ENCODE measurements at regions not wholly inside any gene's neighbourhood (a gene's known extent, or its start where the extent isn't known, plus 50 kb on each side); places are given as distances from the start of the nearest gene placed in this dataset.

GRCh38 chr3:154990543-154990942 lies 89.6 kb upstream of the MME start:
- Mint-ChIP-seq H3K27me3 (no peaks in the 10 kb centered on the region), H3K27ac (no peak overlapping the region), H3K9me3 (peaks cover 0 to 10% (median 4%) of the 10 kb centered on the region in 8 donors), H3K36me3 (no peaks in the 10 kb centered on the region), H3K4me3 (no peak overlapping the region), H3K4me1 (no peaks in the 10 kb centered on the region)
- no peak overlapping the region for H3K4me3 ChIP-seq (ENCODE audit: low read length in 2 of 2)
- H3K9me3 ChIP-seq (ENCODE audit: control insufficient read depth in 1 of 2, low read length in 2 of 2) = no peaks in the 10 kb centered on the region
- ChIA-PET POLR2A (ENCODE audit: partially characterized antibody) (no interaction called here), CTCF (ENCODE audit: partially characterized antibody) (no interaction called here)
- no peaks in the 10 kb centered on the region for H3K4me1 ChIP-seq (ENCODE audit: insufficient read depth, low read length)
- intact Hi-C loops (cut with micrococcal nuclease) = no loop called here
- DNase-seq = no peak
- H3K36me3 ChIP-seq (ENCODE audit: insufficient read depth, low read length) = no peaks in the 10 kb centered on the region
- no peaks in the 10 kb centered on the region for H3K27me3 ChIP-seq (ENCODE audit: insufficient read depth, low read length)
- no peak overlapping the region for H3K27ac ChIP-seq (ENCODE audit: low read depth, low read length)

GRCh38 chr3:154987846-154988245 lies 92.3 kb upstream of the MME start:
- Histone ChIP-seq H3K36me3 (ENCODE audit: insufficient read depth, low read length) (no peaks in the 10 kb centered on the region), H3K9me3 (ENCODE audit: control insufficient read depth in 1 of 2, low read length in 2 of 2) (no peaks in the 10 kb centered on the region), H3K27me3 (ENCODE audit: insufficient read depth, low read length) (no peaks in the 10 kb centered on the region), H3K4me1 (ENCODE audit: insufficient read depth, low read length) (no peaks in the 10 kb centered on the region), H3K27ac (ENCODE audit: low read depth, low read length) (no peak overlapping the region), H3K4me3 (ENCODE audit: low read length in 2 of 2) (no peak overlapping the region)
- CTCF ChIA-PET (ENCODE audit: partially characterized antibody) = no interaction called here
- H3K9me3 Mint-ChIP-seq = peaks cover 0 to 12% (median 5%) of the 10 kb centered on the region in 8 donors
- no peak overlapping the region for H3K4me3 Mint-ChIP-seq
- DNase-seq = no peak
- POLR2A ChIA-PET (ENCODE audit: partially characterized antibody) = no interaction called here
- H3K27me3 Mint-ChIP-seq = no peaks in the 10 kb centered on the region
- H3K27ac Mint-ChIP-seq = no peak overlapping the region
- intact Hi-C loops (cut with micrococcal nuclease) = no loop called here
- no peaks in the 10 kb centered on the region for H3K36me3 Mint-ChIP-seq
- no peaks in the 10 kb centered on the region for H3K4me1 Mint-ChIP-seq

GRCh38 chr3:154981664-154982063 lies 98.5 kb upstream of the MME start:
- H3K36me3 ChIP-seq (ENCODE audit: insufficient read depth, low read length) = no peaks in the 10 kb centered on the region
- no peaks in the 10 kb centered on the region for H3K9me3 ChIP-seq (ENCODE audit: control insufficient read depth in 1 of 2, low read length in 2 of 2)
- H3K27ac ChIP-seq (ENCODE audit: low read depth, low read length) = no peak overlapping the region
- Mint-ChIP-seq H3K27ac (no peak overlapping the region), H3K9me3 (peaks cover 0 to 9% (median 3%) of the 10 kb centered on the region in 8 donors), H3K4me1 (no peaks in the 10 kb centered on the region), H3K27me3 (no peaks in the 10 kb centered on the region), H3K4me3 (no peak overlapping the region), H3K36me3 (no peaks in the 10 kb centered on the region)
- no peak for DNase-seq
- ChIA-PET CTCF (ENCODE audit: partially characterized antibody) (no interaction called here), POLR2A (ENCODE audit: partially characterized antibody) (no interaction called here)
- H3K27me3 ChIP-seq (ENCODE audit: insufficient read depth, low read length) = no peaks in the 10 kb centered on the region
- intact Hi-C loops (cut with micrococcal nuclease) = no loop called here
- H3K4me1 ChIP-seq (ENCODE audit: insufficient read depth, low read length) = no peaks in the 10 kb centered on the region
- H3K4me3 ChIP-seq (ENCODE audit: low read length in 2 of 2) = no peak overlapping the region

GRCh38 chr3:154981201-154981600 lies 98.9 kb upstream of the MME start:
- no peaks in the 10 kb centered on the region for H3K36me3 Mint-ChIP-seq
- H3K27ac Mint-ChIP-seq = no peak overlapping the region
- no peaks in the 10 kb centered on the region for H3K36me3 ChIP-seq (ENCODE audit: insufficient read depth, low read length)
- H3K4me3 Mint-ChIP-seq = no peak overlapping the region
- H3K4me1 ChIP-seq (ENCODE audit: insufficient read depth, low read length) = no peaks in the 10 kb centered on the region
- no peaks in the 10 kb centered on the region for H3K9me3 ChIP-seq (ENCODE audit: control insufficient read depth in 1 of 2, low read length in 2 of 2)
- no peaks in the 10 kb centered on the region for H3K4me1 Mint-ChIP-seq
- DNase-seq = no peak
- no peaks in the 10 kb centered on the region for H3K27me3 ChIP-seq (ENCODE audit: insufficient read depth, low read length)
- H3K9me3 Mint-ChIP-seq = peaks cover 0 to 9% (median 3%) of the 10 kb centered on the region in 8 donors
- intact Hi-C loops (cut with micrococcal nuclease) = no loop called here
- POLR2A ChIA-PET (ENCODE audit: partially characterized antibody) = no interaction called here
- H3K27ac ChIP-seq (ENCODE audit: low read depth, low read length) = no peak overlapping the region
- no peak overlapping the region for H3K4me3 ChIP-seq (ENCODE audit: low read length in 2 of 2)
- H3K27me3 Mint-ChIP-seq = no peaks in the 10 kb centered on the region
- CTCF ChIA-PET (ENCODE audit: partially characterized antibody) = no interaction called here

GRCh38 chr3:154979331-154979730 lies 100.8 kb upstream of the MME start:
- H3K27ac Mint-ChIP-seq = no peak overlapping the region
- no peaks in the 10 kb centered on the region for H3K4me1 Mint-ChIP-seq
- H3K27me3 Mint-ChIP-seq = no peaks in the 10 kb centered on the region
- peaks cover 0 to 4% (median 0%) of the 10 kb centered on the region in 8 donors for H3K9me3 Mint-ChIP-seq
- ChIA-PET POLR2A (ENCODE audit: partially characterized antibody) (no interaction called here), CTCF (ENCODE audit: partially characterized antibody) (no interaction called here)
- no peak overlapping the region for H3K4me3 Mint-ChIP-seq
- H3K4me3 ChIP-seq (ENCODE audit: low read length in 2 of 2) = no peak overlapping the region
- no peaks in the 10 kb centered on the region for H3K9me3 ChIP-seq (ENCODE audit: control insufficient read depth in 1 of 2, low read length in 2 of 2)
- no peak for DNase-seq
- H3K36me3 ChIP-seq (ENCODE audit: insufficient read depth, low read length) = no peaks in the 10 kb centered on the region
- no peaks in the 10 kb centered on the region for H3K4me1 ChIP-seq (ENCODE audit: insufficient read depth, low read length)
- intact Hi-C loops (cut with micrococcal nuclease) = no loop called here
- H3K36me3 Mint-ChIP-seq = no peaks in the 10 kb centered on the region
- no peak overlapping the region for H3K27ac ChIP-seq (ENCODE audit: low read depth, low read length)
- H3K27me3 ChIP-seq (ENCODE audit: insufficient read depth, low read length) = no peaks in the 10 kb centered on the region

GRCh38 chr3:154977666-154978065 lies 102.5 kb upstream of the MME start:
- Mint-ChIP-seq H3K4me1 (no peaks in the 10 kb centered on the region), H3K9me3 (peaks cover 0 to 2% (median 0%) of the 10 kb centered on the region in 8 donors), H3K36me3 (no peaks in the 10 kb centered on the region), H3K27me3 (no peaks in the 10 kb centered on the region), H3K27ac (no peak overlapping the region), H3K4me3 (no peak overlapping the region)
- no peaks in the 10 kb centered on the region for H3K27me3 ChIP-seq (ENCODE audit: insufficient read depth, low read length)
- no peak overlapping the region for H3K4me3 ChIP-seq (ENCODE audit: low read length in 2 of 2)
- intact Hi-C loops (cut with micrococcal nuclease) = no loop called here
- no peak overlapping the region for H3K27ac ChIP-seq (ENCODE audit: low read depth, low read length)
- CTCF ChIA-PET (ENCODE audit: partially characterized antibody) = no interaction called here
- no peaks in the 10 kb centered on the region for H3K4me1 ChIP-seq (ENCODE audit: insufficient read depth, low read length)
- no peaks in the 10 kb centered on the region for H3K36me3 ChIP-seq (ENCODE audit: insufficient read depth, low read length)
- POLR2A ChIA-PET (ENCODE audit: partially characterized antibody) = no interaction called here
- no peak for DNase-seq
- H3K9me3 ChIP-seq (ENCODE audit: control insufficient read depth in 1 of 2, low read length in 2 of 2) = no peaks in the 10 kb centered on the region

- Histone ChIP-seq H3K27me3 (ENCODE audit: insufficient read depth, low read length) (no peaks in the 10 kb centered on the region), H3K4me3 (ENCODE audit: low read length in 2 of 2) (no peak overlapping the region), H3K4me1 (ENCODE audit: insufficient read depth, low read length) (no peaks in the 10 kb centered on the region), H3K36me3 (ENCODE audit: insufficient read depth, low read length) (no peaks in the 10 kb centered on the region), H3K9me3 (ENCODE audit: control insufficient read depth in 1 of 2, low read length in 2 of 2) (no peaks in the 10 kb centered on the region), H3K27ac (ENCODE audit: low read depth, low read length) (no peak overlapping the region)
- no peak for DNase-seq
- H3K9me3 Mint-ChIP-seq = peaks cover 0 to 2% (median 0%) of the 10 kb centered on the region in 8 donors
- no peak overlapping the region for H3K4me3 Mint-ChIP-seq
- no peaks in the 10 kb centered on the region for H3K36me3 Mint-ChIP-seq
- CTCF ChIA-PET (ENCODE audit: partially characterized antibody) = no interaction called here
- H3K27ac Mint-ChIP-seq = no peak overlapping the region
- H3K27me3 Mint-ChIP-seq = no peaks in the 10 kb centered on the region
- no peaks in the 10 kb centered on the region for H3K4me1 Mint-ChIP-seq
- intact Hi-C loops (cut with micrococcal nuclease) = no loop called here
- POLR2A ChIA-PET (ENCODE audit: partially characterized antibody) = no interaction called here
Measured at GRCh38 chr3:154976072-154976983, 103.8 kb upstream of the MME start.
